GM19328 (cell line): ENCODE measurements at regions not wholly inside any gene's neighbourhood (a gene's known extent, or its start where the extent isn't known, plus 50 kb on each side); places are given as distances from the start of the nearest gene placed in this dataset.

Experiments
- ATAC-seq: cut with Tn5 transposase; IDR thresholded peaks from one replicate; pipeline ENCODE4 v1.9.1; 2021; ENCODE audit warnings: mild to moderate bottlenecking, moderate library complexity; ENCODE audit not compliant: unreplicated experiment

DNA sequence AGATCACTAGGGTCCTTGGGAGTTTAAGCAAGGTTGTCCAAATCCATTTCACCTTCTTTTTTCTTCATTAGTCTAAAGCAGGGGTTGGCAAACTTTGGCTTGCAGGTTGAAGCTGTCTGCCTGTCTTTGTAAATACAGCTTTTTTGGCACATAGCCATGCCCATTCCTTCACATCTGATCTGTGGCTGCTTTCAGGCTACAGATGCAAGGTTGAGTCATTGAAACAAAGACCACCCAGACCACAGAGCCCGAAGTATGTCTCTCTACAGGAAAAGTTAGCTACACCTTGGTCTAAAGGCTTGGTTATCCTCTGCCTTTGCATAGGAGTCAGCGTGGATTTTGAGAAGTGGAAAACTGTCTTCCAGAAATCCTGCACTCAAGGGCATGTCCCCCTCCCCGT lies 238.1 kb upstream of the STS start:
- ATAC-seq: no peak

DNA sequence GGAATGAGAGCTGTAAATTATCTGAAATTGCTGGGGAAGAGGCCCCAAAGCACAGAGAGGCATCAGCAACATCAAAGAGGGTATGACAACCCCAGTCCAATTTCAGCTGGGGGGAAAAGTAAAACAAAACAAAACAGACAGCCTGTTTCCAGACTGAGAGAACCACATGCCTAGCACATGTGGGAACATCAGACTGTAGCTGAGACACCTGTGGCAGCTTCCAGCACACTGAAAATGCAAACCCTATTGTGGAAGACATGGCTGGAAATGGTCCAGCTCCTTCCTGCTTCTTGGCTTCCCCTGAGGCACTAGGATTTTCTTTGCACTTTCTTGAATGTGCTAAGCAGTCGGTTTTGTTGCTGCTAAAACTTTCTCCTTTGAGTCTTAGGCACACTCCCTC lies 240.9 kb upstream of the STS start:
- ATAC-seq: no peak

DNA sequence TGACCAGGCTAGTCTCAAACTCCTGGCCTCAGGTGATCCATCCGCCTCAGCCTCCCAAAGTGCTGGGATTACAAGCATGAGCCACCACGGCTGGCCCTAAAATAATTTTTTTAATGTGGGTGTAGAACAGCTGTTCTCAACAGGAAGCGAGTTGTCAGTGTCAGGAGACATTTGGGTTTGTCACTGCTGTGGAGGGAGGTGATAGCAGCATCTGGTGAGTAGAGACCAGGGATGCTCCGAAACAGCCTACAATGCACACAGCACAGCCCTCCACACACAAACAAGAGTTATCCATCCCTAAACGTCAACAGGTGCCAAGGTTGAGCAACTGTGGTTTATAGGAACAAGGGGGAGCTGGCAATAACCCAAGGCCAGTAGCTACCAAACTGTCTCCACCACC lies 243.4 kb upstream of the STS start:
- ATAC-seq: no peak

DNA sequence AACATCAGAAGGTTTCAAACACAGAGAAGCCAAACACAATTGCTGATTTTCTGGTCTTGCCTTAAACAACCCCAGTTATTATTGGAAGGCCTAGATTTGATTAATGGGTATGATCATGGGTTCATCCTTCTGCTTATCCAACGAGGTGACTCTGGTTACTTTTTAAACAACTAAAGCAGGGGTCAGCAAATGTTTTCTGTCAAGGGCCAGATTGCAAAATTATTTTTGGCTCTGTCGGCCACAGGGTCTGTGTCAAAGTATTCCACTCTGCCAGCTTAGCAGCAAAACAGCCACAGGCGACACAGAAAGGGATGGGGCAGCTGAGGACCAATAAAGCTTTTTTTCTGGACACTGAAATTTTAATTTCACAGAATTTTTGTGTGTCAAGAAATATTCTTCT lies 249.1 kb upstream of the STS start:
- no peak for ATAC-seq

GRCh38 chrX:6891404-6891803 lies 256.1 kb upstream of the STS start:
- ATAC-seq: no peak

DNA sequence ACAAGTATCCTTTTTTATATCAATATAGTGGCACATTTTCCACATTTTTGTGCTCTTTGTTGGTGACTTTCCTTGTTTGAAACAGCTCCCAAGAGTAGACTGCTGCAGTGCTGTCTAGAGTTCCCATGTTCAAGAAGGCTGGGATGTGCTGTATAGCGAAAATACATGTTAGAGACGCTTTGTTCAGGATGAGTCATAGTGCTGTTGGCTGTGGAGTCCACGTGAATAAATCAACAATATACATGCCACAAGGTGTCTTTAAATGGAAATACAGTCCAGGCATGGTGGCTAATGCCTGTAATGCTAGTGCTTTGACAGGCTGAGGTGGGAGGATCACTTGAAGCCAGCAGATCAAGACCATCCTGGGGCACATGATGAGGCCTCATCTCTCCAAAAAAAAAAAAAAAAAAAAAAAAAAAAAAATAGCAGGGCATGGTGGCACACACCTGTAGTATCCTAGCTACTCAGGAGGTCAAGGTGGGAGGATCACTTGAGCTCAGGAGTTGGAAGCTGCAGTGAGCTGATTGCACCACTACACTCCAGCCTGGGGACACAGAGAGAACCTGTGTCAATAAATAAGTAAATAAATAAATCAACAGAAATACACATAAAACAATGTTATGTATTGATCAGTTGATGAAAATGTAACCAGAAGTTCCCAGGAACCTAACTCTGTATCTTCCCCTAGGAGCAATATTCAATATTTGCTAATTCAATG lies 256.8 kb upstream of the STS start:
- no peak for ATAC-seq

DNA sequence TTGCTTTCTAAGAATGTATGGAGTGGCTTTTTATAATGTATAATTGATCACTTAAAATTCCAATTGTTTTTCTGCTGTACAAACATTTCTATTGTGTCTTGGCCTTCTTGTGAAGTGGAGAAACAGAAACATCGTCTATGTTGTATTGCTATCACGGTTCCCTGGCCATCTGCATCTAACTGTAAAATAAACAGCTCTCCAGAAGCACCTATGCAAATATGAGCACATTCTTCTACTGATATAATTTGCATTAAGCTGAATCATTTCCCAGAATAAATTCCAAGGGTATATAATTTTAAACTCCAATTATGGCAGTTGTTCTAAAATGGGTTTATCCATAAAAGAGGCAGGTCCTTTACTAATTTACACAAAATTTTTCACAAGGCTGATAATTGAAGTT lies 261.6 kb upstream of the STS start:
- no peak for ATAC-seq

- ATAC-seq: no peak
Measured at GRCh38 chrX:6885396-6885795, 262.1 kb upstream of the STS start.

GRCh38 chrX:6861456-6861855 lies 286.1 kb upstream of the STS start:
- no peak for ATAC-seq

DNA sequence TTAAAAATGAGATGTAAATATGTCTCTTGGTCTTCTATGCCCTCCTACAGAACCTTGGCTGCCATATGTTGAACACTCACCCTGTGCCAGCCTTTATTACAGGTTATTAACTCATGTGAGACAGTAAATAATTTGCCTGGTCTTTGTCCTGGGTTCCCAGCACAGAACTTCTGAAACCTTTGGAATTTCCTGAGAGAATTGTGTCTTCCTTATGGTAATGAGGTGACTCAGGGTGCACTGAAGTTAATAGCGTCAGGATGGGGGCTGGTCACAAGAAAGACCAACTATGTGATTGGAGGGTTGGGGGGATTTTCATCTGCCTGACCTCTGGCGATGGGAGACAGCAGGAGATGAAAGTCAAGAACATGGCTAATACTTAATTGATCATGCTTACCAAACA lies 289.8 kb upstream of the STS start:
- no peak for ATAC-seq

- ATAC-seq: no peak
Measured at GRCh38 chrX:6856471-6856870, 291.0 kb upstream of the STS start.

DNA sequence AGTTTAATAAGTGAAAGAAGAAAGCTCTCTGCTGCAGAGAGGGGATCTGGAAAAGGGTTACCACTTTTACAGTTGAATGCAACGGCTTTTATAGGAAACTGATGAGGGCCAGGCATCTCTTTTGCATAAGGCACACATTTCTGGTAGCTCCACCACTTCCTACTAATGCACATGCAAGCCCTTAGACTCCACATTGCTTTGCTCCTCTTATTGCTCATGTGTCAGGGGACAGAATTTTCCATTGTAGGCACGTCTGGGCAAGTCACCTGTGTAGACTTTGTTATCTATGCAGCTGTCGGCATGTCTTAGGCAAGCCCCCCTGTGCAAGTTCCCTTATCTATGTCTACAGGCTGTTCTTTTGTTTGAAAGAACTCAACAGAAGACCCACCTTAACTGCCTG lies 294.6 kb upstream of the STS start:
- no peak for ATAC-seq

DNA sequence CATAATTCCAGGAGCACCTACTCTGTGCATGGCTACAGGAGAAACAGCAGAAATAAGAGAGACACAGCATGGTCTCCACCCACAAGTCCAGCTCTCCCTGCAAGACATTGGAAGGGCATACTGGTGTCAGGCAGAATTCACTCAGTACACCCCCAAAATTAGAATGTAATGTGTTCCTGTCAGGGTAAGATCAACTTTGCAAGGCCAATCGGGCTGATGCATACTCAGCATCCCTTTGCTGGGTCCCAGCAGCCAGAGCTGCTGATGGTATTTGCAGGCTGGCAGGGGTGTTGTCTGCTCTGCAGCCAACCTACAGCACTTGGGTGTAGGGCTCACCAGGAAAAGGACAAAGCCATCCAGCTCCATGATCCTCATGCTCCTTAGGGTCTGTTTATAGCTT lies 295.4 kb upstream of the STS start:
- ATAC-seq: no peak

DNA sequence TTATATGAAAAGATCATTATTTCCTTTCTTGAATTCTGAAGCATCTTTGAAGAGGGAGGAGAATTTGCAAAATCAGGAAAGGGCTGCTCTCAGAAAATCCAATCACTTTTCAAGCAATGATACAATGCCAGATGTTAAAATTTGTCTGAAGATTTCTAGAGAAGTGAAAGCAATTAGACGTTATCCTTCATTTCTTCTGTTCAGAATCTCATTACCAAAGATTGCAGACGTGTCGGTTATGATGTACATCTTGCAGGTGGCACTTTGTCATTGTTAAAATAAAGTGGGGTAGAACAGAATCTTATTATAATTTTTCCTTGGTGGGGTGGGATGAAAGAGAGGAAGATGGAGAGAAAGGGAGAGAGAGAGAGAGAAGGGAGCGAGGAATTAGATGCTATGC lies 296.4 kb upstream of the STS start:
- no peak for ATAC-seq

- no peak for ATAC-seq
Measured at GRCh38 chrX:6849716-6850414, 297.6 kb upstream of the STS start.

GRCh38 chrX:6832619-6833018 lies 297.7 kb upstream of the VCX3A start:
- no peak for ATAC-seq

GRCh38 chrX:6826856-6827255 lies 291.9 kb upstream of the VCX3A start:
- ATAC-seq: no peak

DNA sequence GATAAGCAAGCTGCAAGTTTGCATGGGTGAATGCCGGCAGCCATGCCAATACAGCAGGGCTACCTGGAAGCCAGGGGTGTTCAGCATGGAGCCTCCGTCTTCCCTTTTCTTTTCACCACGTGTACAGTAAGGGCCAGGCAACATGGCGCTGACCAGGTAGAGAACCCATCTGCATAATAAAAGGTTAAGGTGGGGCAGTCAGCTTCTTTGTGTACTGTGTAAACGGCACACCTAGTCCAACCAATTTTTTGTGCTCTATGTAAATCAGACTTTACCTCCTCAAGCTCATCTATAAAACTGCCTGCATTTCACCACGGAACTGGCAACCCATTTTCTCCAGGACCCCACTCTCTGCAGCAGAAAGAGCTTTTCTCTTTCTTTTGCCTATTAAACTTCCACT lies 286.8 kb upstream of the VCX3A start:
- no peak for ATAC-seq

DNA sequence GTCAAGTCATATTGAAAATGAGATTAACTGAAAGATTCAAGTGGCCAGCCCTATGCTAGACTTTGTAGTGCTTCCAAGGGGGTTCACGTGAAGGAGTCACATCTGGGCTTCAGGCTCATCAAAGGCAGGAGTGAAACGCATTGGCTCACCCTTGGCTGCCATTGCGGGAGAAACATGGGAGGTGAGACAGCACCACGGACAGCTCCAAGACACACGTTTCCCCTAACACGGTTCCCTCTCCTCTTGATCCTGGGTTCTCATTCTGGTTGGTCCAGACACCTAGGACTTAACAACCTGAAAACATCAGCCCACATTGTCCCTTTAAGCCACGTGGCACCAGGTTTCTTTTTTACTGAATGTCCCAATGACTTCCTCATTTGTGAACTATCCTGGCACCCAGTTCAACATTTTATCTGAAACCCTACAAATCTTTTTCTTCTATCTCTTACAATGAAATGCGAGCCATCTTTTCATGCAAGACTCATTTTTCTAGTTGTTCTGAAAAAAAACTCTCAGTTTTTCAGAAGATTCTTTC lies 279.0 kb upstream of the VCX3A start:
- no peak for ATAC-seq

GRCh38 chrX:6812087-6812486 lies 277.2 kb upstream of the VCX3A start:
- ATAC-seq: no peak

DNA sequence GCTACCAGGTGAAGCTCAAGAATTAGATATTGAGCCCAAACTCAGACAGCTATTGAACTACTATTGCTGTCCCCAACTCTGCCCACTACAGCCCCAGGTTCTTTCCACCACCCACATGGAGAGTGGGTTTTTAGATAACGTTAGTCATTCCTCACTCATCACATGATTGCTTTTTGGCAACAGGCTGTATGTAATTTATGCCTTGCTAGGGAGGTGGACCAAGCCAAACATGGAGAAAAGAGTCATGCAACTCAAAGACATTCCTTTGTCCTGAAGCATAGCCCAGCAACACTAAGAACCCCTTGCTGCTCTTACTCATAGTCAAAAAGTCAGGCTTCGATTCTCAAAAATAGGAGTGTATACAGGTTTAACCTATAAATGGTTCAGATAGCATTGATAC lies 275.9 kb upstream of the VCX3A start:
- ATAC-seq: no peak

DNA sequence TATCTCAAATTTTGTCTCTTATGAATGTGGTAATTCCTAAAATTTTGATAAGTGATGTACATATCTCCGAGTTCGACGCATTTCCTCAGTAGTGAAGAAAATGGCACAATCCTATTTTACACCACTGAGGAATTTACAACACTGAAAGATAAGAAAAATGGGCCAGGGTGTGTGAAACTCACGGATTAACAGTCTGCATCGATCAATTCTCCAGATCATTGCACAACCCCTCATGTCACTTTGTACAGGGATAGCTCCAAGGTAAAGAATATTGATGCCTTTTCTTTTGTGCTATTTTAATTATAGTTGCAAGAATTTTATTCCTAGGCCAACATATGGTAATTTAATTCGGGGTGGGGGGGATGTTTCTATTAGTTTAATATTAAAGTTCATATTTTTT lies 268.7 kb upstream of the VCX3A start:
- no peak for ATAC-seq

DNA sequence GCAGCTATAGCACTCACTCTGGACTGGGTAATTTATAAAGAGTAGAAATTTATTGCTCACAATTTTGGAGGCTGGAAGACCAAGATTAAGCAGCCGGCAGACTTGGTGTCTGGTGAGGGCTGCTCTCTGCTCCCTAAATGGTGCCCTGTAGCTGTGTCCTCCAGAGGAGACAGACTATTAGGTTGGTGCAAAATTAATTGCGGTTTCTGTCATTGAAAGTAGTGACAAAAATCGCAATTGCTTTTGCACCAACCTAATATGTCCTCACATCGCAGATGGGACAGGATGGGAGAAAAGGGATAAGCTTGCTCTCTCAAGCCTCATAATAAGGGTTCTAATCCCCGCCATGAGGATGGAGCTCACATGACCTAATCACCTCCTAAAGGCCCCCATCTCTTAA lies 258.1 kb upstream of the VCX3A start:
- no peak for ATAC-seq
